GM10248 (cell line): ENCODE measurements at regions not wholly inside any gene's neighbourhood (a gene's known extent, or its start where the extent isn't known, plus 50 kb on each side); places are given as distances from the start of the nearest gene placed in this dataset.
"Not testable (repeated sequence)": the region's sequence is repeated elsewhere in the genome, so short reads cannot be mapped to it uniquely, and the experiment has no call there.

ENCODE experiments used
- CTCF ChIA-PET: fragments of 300-600 bp; sonication (Branson Sonifier 250); formaldehyde crosslinking; extraction: SDS; loops from one replicate; lab custom pipeline; 2021; ENCODE audit warnings: antibody characterized with exemption; lab: Yijun Ruan, JAX
- POLR2A ChIA-PET: fragments of 350-650 bp; sonication (Branson Sonifier 250); formaldehyde crosslinking; extraction: SDS; loops from one replicate; lab custom pipeline; 2020; ENCODE audit warnings: antibody characterized with exemption; lab: Yijun Ruan, JAX
- DNase-seq: peaks from one replicate; pipeline ENCODE4 v3.0.0; 2012; ENCODE audit errors: extremely low spot score
- CTCF ChIP-seq: IDR thresholded peaks from 2 replicates; pipeline ENCODE4 v1.5.1; 2012; ENCODE audit warnings: mild to moderate bottlenecking, low read depth; ENCODE audit errors: extremely low read depth, missing control alignments, control extremely low read depth

GRCh38 chr1:221522529-221522940, 219.4 kb downstream of the DUSP10 start:
- POLR2A ChIA-PET = no interaction called here
- TF ChIP-seq CTCF = no peak
- no peak for DNase-seq
- CTCF ChIA-PET = no interaction called here

- CTCF ChIA-PET = interaction anchor here (2.5 kb wide), 1 partner anchor 18 kb away, joined by 6 read pairs; no protein-coding TSS in a partner anchor
Measured at GRCh38 chr1:221525749-221526148, 216.1 kb downstream of the DUSP10 start.

GRCh38 chr1:221527302-221527701, 214.6 kb downstream of the DUSP10 start:
- CTCF ChIA-PET = interaction anchor here (1.0 to 2.5 kb wide), 6 partner anchors 8 to 644 kb away, joined by 3 to 8 read pairs (median 4); no protein-coding TSS in a partner anchor

More at GRCh38 chr1:221525749-221526148, 216.1 kb downstream of the DUSP10 start:
- DNase-seq = no peak
- POLR2A ChIA-PET = no interaction called here
- no peak for TF ChIP-seq CTCF

GRCh38 chr1:221527886-221528624, 213.8 kb downstream of the DUSP10 start:
- no peak for DNase-seq
- no peak for TF ChIP-seq CTCF
- POLR2A ChIA-PET = no interaction called here
- CTCF ChIA-PET = interaction anchor here (1.0 to 2.5 kb wide), 4 partner anchors 11 to 643 kb away, joined by 3 to 8 read pairs (median 6); no protein-coding TSS in a partner anchor

More at GRCh38 chr1:221527302-221527701, 214.6 kb downstream of the DUSP10 start:
- POLR2A ChIA-PET = interaction anchor here (0.6 kb wide), 1 partner anchor 148 kb away, joined by 3 read pairs; no protein-coding TSS in a partner anchor
- no peak for TF ChIP-seq CTCF
- no peak for DNase-seq

- POLR2A ChIA-PET, DNase-seq, CTCF ChIA-PET: not testable (repeated sequence)
Measured at GRCh38 chr1:221530159-221530558, 211.7 kb downstream of the DUSP10 start.

- no peak for DNase-seq
- no peak for TF ChIP-seq CTCF
- ChIA-PET CTCF (no interaction called here), POLR2A (no interaction called here)
Measured at GRCh38 chr1:221530791-221531190, 211.1 kb downstream of the DUSP10 start.

- no peak for TF ChIP-seq CTCF
- no peak for DNase-seq
- POLR2A ChIA-PET = no interaction called here
- CTCF ChIA-PET = no interaction called here
Measured at GRCh38 chr1:221532071-221532773, 209.7 kb downstream of the DUSP10 start.
